Anterior cingulate cortex (tissue), 58 donors: ENCODE measurements at regions not wholly inside any gene's neighbourhood (a gene's known extent, or its start where the extent isn't known, plus 50 kb on each side); places are given as distances from the start of the nearest gene placed in this dataset.

Source experiments
- DNase-seq, 58 donors: peaks; one replicate each; lab custom pipeline; 2025; lab: John Stamatoyannopoulos, UW

GRCh38 chr4:117425636-117426035 lies 340.3 kb upstream of the TRAM1L1 start:
- DNase-seq = no peak

GRCh38 chr4:117428536-117428935 lies 343.2 kb upstream of the TRAM1L1 start:
- DNase-seq = no peak

GRCh38 chr4:117429061-117429460 lies 343.7 kb upstream of the TRAM1L1 start:
- peak in 1 of 58 donors; percentile 2 for DNase-seq

GRCh38 chr4:117429506-117429905 lies 344.1 kb upstream of the TRAM1L1 start:
- DNase-seq = no peak

- no peak for DNase-seq
Measured at GRCh38 chr4:117434424-117434823, 349.0 kb upstream of the TRAM1L1 start.

GRCh38 chr4:117447925-117448324 lies 362.5 kb upstream of the TRAM1L1 start:
- no peak for DNase-seq

GRCh38 chr4:117455088-117455487 lies 369.7 kb upstream of the TRAM1L1 start:
- DNase-seq = no peak

GRCh38 chr4:117466388-117466787 lies 381.0 kb upstream of the TRAM1L1 start:
- no peak for DNase-seq

GRCh38 chr4:117467404-117467803 lies 382.0 kb upstream of the TRAM1L1 start:
- no peak for DNase-seq

- DNase-seq = no peak
Measured at GRCh38 chr4:117474987-117475386, 389.6 kb upstream of the TRAM1L1 start.

- DNase-seq = no peak
Measured at GRCh38 chr4:117477925-117478324, 392.5 kb upstream of the TRAM1L1 start.

GRCh38 chr4:117478702-117479101 lies 393.3 kb upstream of the TRAM1L1 start:
- no peak for DNase-seq

GRCh38 chr4:117479673-117480072 lies 394.3 kb upstream of the TRAM1L1 start:
- no peak for DNase-seq

GRCh38 chr4:117481742-117482141 lies 396.4 kb upstream of the TRAM1L1 start:
- DNase-seq = no peak

GRCh38 chr4:117488692-117489091 lies 403.3 kb upstream of the TRAM1L1 start:
- DNase-seq = no peak

- no peak for DNase-seq
Measured at GRCh38 chr4:117489107-117489506, 403.7 kb upstream of the TRAM1L1 start.

GRCh38 chr4:117491516-117491915 lies 406.1 kb upstream of the TRAM1L1 start:
- no peak for DNase-seq

- DNase-seq = no peak
Measured at GRCh38 chr4:117495802-117496201, 410.4 kb upstream of the TRAM1L1 start.

- no peak for DNase-seq
Measured at GRCh38 chr4:117512414-117512813, 427.0 kb upstream of the TRAM1L1 start.

- DNase-seq = no peak
Measured at GRCh38 chr4:117514391-117515175, 429.2 kb upstream of the TRAM1L1 start.

GRCh38 chr4:117515921-117516320 lies 430.5 kb upstream of the TRAM1L1 start:
- DNase-seq = no peak

- no peak for DNase-seq
Measured at GRCh38 chr4:117527601-117528000, 442.2 kb upstream of the TRAM1L1 start.

- no peak for DNase-seq
Measured at GRCh38 chr4:117529401-117529800, 444.0 kb upstream of the TRAM1L1 start.
